ENCODE measurements at regions not wholly inside any gene's neighbourhood (a gene's known extent, or its start where the extent isn't known, plus 50 kb on each side); places are given as distances from the start of the nearest gene placed in this dataset.
"Not testable (repeated sequence)": the region's sequence is repeated elsewhere in the genome, so short reads cannot be mapped to it uniquely, and the experiment has no call there.

DNA sequence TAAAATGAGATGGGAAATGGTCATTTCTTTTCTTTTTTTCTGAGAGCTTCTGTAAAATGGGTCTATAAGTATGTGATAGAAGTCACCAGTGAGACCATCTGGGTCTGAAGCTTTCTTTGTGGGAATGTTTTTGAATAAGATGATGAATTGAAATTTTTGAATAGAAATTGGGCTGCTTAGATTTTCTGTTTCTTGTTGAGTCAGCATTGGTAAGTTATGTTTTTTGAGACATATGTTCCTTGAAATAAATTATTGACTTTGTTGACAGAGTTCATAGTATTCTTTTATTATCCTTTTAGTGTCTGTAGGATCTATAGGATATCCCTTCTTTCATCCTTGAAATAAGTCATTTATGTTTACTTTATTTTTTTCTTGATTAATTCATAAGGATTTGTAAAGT lies 208.1 kb downstream of the OPA1 start:
- DNase-seq (ENCODE audit: low spot score): no peak

- DNase-seq (ENCODE audit: low spot score): no peak
These were observed 210.3 kb downstream of the OPA1 start for GRCh38 chr3:193803288-193803687.

GRCh38 chr3:193805448-193805847 lies 212.4 kb downstream of the OPA1 start:
- DNase-seq (ENCODE audit: low spot score): no peak

- DNase-seq (ENCODE audit: low spot score): no peak
These were observed 215.3 kb downstream of the OPA1 start for GRCh38 chr3:193808317-193808716.

DNA sequence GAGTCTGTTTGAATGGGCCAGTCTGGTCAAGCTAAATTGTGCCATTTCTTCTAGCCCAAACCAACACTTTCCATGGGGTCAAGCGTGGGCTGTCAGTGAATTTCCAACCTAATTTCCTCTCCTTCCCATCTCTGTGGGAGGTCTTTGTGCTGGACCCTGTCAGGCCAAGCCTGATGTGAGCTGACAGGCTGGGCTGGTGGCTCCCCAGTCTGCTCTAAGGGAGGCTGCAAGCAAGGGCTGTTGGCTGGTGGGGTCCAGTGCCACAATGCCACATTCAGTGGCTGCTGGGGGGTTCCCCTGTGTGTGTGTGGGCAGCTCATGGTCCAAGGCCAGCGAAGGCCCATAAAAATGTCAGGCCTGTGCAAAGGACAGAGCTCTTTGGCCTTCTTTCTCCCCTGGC lies 216.1 kb downstream of the OPA1 start:
- no peak for DNase-seq (ENCODE audit: low spot score)

- no peak for DNase-seq (ENCODE audit: low spot score)
These were observed 219.2 kb downstream of the OPA1 start for GRCh38 chr3:193812078-193812725.

DNA sequence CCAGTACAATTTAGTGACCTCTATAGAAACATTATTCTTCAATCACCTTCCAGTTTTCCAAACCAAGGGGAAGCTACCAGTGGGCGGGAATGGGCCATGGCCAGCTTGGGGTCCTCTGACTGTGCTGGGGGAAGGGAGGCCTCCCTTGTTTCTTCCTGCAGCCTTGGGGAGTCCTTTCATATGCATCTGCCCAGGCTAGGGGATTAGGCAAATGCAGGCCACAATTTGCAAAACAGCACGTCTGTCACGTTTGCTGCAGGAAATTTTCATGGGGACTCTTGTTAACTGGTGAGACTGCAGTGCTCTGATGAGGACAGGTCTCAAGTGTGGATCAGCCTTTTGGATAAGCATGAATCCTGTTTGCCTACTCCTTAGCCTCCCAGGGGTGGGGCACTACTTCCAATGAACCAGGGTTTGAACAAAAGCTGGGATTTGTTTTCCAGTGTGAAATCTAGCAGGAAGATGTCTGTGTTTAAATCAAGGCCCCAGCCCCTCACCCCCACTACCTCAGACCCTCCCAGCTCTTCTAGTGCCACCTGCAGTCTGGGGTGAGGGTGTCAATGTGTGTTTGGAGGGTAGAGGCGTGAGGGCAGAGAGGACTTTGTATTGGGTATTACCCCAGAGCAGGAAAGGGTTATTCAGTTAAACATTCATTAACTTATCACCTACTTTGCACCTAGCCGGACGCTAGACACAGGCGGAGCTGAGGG lies 219.9 kb downstream of the OPA1 start:
- DNase-seq (ENCODE audit: low spot score): no peak

DNA sequence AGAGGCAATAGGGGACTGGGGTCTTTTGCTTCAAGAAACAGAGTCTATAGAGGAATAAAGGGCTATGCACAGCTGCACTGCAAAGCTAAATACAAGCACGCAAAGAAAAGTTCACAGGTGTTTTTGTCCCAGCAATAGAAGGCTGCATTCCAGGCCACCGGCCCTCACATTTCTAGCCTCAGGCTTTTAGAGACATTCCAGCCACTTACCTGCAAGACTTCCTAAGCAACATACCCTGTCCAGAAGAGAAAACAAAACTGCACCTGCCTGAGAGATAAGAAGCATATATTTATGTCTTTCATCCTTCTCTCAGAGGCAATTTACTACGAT lies 220.5 kb downstream of the OPA1 start:
- DNase-seq (ENCODE audit: low spot score): no peak

DNA sequence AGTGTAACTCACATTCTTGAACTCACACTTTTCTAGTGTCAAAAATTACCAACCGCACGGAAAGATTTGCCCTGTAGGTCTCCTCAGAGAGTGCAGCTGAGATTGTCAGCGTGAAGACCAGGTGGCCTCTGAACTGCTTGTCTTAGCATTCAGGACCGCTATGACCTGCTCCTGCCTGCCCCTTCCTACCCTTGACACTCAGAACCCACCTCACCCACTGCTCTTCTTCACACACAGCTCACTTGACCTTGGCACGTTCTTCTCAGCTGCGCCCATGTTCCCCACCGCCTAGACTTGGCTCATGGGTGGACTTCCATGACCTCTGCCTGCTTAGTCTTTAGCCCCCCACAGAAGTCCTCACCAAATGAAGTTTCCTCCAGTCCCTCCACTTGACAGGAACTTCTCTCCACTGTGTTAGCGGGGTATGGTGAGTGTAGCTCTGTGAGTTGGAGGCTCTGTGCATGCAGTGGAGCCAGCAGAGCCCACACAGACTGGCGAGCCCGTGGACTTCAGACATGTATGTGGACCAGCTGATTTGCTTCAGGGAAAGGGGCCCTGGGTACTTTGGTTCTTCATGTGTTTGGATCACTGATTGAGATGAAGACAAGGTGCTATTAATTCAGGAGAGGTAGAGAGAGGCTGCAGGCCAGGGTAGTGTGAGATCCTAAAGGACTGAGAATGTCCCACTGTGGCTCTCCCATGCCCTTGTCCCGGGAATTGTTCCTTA lies 221.3 kb downstream of the OPA1 start:
- no peak for DNase-seq (ENCODE audit: low spot score)

- no peak for DNase-seq (ENCODE audit: low spot score)
These were observed 222.4 kb downstream of the OPA1 start for GRCh38 chr3:193815246-193816027.

DNA sequence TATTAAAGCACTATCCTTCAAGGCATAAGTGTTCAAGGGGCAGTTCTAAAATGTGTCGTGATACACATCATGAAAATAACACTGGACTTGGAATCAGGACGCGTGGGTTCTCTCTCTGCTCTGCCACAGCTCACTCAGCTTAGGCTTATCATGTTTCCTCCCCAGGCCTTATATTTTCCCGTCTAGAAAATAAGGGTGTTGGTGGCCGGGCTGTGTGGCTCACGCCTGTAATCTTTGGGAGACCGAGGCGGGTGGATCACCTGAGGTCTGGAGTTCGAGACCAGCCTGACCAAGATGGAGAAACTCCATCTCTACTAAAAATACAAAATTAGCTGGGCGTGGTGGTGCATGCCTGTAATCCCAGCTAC lies 223.0 kb downstream of the OPA1 start:
- DNase-seq (ENCODE audit: low spot score): no peak

GRCh38 chr3:193816656-193817311 lies 223.8 kb downstream of the OPA1 start:
- DNase-seq (ENCODE audit: low spot score): no peak

- no peak for DNase-seq (ENCODE audit: low spot score)
These were observed 226.4 kb downstream of the OPA1 start for GRCh38 chr3:193819117-193820010.

DNA sequence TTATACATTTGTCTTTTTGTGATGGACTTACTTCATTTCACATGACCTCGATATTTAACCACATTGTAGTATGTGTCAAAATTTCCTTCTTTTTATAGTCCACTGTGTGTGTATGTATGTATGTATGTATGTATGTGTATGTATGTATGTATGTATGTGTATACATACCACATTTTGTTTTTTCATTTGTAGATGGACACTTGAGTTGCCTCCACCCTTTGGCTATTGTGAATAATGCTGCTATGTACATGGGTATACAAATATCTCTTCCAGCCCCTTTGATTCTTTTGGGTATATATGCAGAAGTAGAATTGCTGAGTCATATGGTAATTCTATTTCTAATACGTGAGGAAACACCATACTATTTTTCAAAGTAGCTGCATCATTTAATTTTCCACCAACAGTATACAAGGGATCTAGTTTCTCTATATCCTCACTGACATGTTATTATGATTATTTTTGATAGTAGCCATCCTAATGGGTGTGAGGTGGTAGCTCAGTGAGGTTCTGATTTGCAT lies 228.2 kb downstream of the OPA1 start:
- DNase-seq (ENCODE audit: low spot score): no peak

DNA sequence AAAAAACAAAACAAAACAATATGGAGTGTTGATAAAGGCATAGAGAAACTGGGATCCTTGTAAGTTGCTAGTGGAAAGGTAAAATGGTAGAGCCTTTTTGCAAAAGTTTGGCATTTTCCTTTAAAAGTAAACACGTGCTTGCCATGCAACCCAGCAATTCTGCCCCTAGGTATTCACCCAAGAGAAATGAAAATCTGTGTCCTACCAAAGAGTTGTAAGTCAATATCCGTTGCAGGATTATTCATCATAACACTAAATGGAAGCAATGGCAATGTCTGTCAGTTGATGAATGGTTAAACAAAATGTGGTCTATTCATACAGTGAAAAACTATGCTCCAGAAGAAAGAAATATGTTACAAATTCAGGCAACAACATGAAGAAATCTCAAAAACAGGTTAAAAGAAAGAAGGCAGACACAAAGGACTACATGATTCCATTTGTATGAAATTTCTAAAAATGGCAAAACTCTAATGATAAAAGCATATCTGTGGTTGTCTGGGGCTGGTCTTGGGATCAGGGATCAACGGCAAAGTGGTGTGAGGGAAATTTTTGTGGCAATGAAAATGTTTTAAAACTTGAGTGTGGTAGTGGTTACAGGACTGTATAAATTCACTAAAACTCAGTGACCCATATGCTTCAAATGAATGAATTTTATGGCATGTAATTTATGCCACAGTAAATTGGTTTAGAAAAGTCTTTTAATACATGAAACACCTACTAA lies 229.6 kb downstream of the OPA1 start:
- no peak for DNase-seq (ENCODE audit: low spot score)

- not testable (repeated sequence) for DNase-seq (ENCODE audit: low spot score)
These were observed 230.2 kb downstream of the OPA1 start for GRCh38 chr3:193823213-193823605.

GRCh38 chr3:193824365-193824764 lies 231.4 kb downstream of the OPA1 start:
- no peak for DNase-seq (ENCODE audit: low spot score)

DNA sequence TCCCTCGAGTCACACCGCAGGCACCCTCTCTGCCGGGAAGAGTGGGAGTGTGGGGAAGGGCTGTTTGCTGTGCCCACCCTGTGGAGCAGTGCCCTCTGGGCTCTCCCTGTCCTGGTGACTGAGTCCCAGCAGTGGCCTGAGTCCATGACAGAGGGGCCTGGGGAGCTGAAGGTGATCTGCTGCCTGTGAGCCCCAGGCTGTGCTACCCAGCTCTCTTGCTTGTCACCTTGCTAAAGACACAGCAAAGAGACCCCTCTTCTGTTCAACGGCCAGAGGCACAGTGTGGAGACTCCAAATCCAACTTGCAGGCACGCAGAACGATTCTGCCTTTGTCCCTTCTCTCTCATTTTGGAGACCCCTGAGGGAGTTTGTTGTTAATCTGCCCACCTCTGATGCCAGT lies 232.6 kb downstream of the OPA1 start:
- no peak for DNase-seq (ENCODE audit: low spot score)

DNA sequence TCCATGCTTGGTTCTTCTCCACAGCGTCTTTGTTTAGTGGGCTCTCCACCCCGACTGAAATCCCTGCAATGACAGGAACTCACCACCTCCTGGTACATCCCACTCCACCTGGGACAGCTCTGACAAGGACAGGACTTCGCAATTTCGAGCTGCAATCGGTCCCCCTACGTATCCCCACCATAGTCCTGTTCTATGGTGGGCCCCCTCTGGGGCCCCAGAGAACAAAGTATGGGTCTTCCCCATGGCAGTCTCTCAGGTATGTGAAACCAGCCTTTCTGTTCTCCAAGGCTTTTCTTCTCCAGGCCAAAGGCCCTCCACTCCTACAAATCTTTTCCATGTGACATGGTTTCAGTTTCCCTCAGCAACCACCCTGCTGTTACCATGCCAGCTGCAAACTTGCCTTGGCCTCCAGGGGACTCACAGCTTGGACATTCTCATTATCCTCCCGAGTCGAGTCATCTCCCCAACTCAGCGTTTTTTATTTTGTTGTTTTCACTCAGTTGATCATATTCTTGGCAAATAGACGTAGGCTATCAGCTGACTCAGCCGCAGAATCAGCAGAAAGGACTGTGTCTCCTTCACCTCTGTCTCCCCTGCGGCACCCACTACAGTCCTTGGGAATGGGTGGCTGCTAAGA lies 233.3 kb downstream of the OPA1 start:
- DNase-seq (ENCODE audit: low spot score): no peak

Data from germinal center (tissue), 1 donor.